NCI-H460 (cell line): ENCODE measurements at regions not wholly inside any gene's neighbourhood (a gene's known extent, or its start where the extent isn't known, plus 50 kb on each side); places are given as distances from the start of the nearest gene placed in this dataset.
A peak's percentile ranks its signal among the peaks of the same experiment; 100 is the strongest.
"Not testable (repeated sequence)": the region's sequence is repeated elsewhere in the genome, so short reads cannot be mapped to it uniquely, and the experiment has no call there.

Source experiments
- DNase-seq: peaks from one replicate; pipeline ENCODE4 v3.0.0-alpha.2; 2016; ENCODE audit warnings: low read depth; ENCODE audit errors: extremely low read depth

GRCh38 chrX:92430574-92430973 is 651.4 kb downstream of the PCDH11X start:
- DNase-seq: not testable (repeated sequence)

GRCh38 chrX:92460539-92460938 is 681.4 kb downstream of the PCDH11X start:
- DNase-seq: not testable (repeated sequence)

GRCh38 chrX:92480165-92480564 is 701.0 kb downstream of the PCDH11X start:
- not testable (repeated sequence) for DNase-seq

- not testable (repeated sequence) for DNase-seq
Measured at GRCh38 chrX:92485487-92485886, 706.3 kb downstream of the PCDH11X start.

- not testable (repeated sequence) for DNase-seq
Measured at GRCh38 chrX:92515270-92515669, 736.1 kb downstream of the PCDH11X start.

GRCh38 chrX:92528995-92529394 is 749.8 kb downstream of the PCDH11X start:
- not testable (repeated sequence) for DNase-seq

GRCh38 chrX:92540461-92540860 is 761.3 kb downstream of the PCDH11X start:
- DNase-seq: not testable (repeated sequence)

GRCh38 chrX:92558323-92558722 is 779.1 kb downstream of the PCDH11X start:
- not testable (repeated sequence) for DNase-seq

- not testable (repeated sequence) for DNase-seq
Measured at GRCh38 chrX:92558796-92559195, 779.6 kb downstream of the PCDH11X start.

GRCh38 chrX:92560083-92560482 is 780.9 kb downstream of the PCDH11X start:
- DNase-seq: not testable (repeated sequence)

- DNase-seq: peak; percentile 3
Measured at GRCh38 chrX:92570217-92570616, 791.0 kb downstream of the PCDH11X start.

- not testable (repeated sequence) for DNase-seq
Measured at GRCh38 chrX:92586643-92587042, 807.5 kb downstream of the PCDH11X start.

- not testable (repeated sequence) for DNase-seq
Measured at GRCh38 chrX:92589676-92590075, 810.5 kb downstream of the PCDH11X start.

- not testable (repeated sequence) for DNase-seq
Measured at GRCh38 chrX:92590726-92591298, 811.6 kb downstream of the PCDH11X start.

GRCh38 chrX:92611517-92611916 is 832.3 kb downstream of the PCDH11X start:
- DNase-seq: not testable (repeated sequence)

- DNase-seq: not testable (repeated sequence)
Measured at GRCh38 chrX:92626699-92627098, 847.5 kb downstream of the PCDH11X start.

GRCh38 chrX:92657593-92657992 is 878.4 kb downstream of the PCDH11X start:
- not testable (repeated sequence) for DNase-seq

- not testable (repeated sequence) for DNase-seq
Measured at GRCh38 chrX:92659743-92660142, 880.6 kb downstream of the PCDH11X start.

- DNase-seq: not testable (repeated sequence)
Measured at GRCh38 chrX:92692796-92693195, 913.6 kb downstream of the PCDH11X start.

- not testable (repeated sequence) for DNase-seq
Measured at GRCh38 chrX:92699388-92700092, 920.4 kb downstream of the PCDH11X start.

GRCh38 chrX:92709784-92710183 is 930.6 kb downstream of the PCDH11X start:
- DNase-seq: not testable (repeated sequence)
